Mammary epithelial cell (primary cell): ENCODE measurements at regions not wholly inside any gene's neighbourhood (a gene's known extent, or its start where the extent isn't known, plus 50 kb on each side); places are given as distances from the start of the nearest gene placed in this dataset.

Experiments
- EZH2 ChIP-seq: IDR thresholded peaks from 2 replicates; pipeline ENCODE4 v1.6.1; 2012; ENCODE audit warnings: low read length, inconsistent platforms, borderline replicate concordance
- TF ChIP-seq, protein P1 (sequence below), 2 donors: IDR thresholded peaks in 1 of 2; conservative IDR thresholded peaks in 1 of 2; 2 replicates each; pipeline ENCODE4 v1.5.1; 2011 to 2012; ENCODE audit warnings: inconsistent platforms in 2 of 2, low read length in 2 of 2, mild to moderate bottlenecking in 2 of 2, control low read depth in 1 of 2, low read depth in 1 of 2; ENCODE audit not compliant: insufficient read depth in 1 of 2; ENCODE audit errors: extremely low read depth in 1 of 2

DNA sequence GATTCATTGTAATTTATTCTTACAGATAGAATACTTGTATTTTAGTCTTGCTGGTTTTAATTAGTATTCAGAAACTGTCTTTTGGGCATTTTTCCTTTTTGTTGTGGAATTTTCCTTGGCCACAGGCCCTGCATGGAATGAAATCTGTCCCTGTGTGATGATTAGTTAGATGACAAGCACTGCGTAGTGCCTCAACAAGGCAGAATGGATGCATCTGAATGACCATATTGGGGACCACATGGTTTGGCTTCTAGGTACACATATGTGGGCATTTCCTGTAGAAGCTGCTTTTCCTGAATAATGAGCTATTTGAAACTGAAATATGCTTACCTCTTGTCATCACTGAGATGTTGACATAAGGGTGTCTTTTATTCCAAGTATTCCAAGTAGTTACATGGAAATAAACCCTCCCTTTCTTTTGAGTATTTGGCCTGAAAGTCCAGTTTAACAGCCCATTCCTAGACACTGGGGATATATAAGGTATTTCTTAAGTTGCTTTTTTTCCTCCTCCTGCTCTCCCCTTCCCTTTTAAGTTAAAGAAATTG lies 147.3 kb downstream of the YTHDC2 start:
- TF ChIP-seq, protein P1, sequence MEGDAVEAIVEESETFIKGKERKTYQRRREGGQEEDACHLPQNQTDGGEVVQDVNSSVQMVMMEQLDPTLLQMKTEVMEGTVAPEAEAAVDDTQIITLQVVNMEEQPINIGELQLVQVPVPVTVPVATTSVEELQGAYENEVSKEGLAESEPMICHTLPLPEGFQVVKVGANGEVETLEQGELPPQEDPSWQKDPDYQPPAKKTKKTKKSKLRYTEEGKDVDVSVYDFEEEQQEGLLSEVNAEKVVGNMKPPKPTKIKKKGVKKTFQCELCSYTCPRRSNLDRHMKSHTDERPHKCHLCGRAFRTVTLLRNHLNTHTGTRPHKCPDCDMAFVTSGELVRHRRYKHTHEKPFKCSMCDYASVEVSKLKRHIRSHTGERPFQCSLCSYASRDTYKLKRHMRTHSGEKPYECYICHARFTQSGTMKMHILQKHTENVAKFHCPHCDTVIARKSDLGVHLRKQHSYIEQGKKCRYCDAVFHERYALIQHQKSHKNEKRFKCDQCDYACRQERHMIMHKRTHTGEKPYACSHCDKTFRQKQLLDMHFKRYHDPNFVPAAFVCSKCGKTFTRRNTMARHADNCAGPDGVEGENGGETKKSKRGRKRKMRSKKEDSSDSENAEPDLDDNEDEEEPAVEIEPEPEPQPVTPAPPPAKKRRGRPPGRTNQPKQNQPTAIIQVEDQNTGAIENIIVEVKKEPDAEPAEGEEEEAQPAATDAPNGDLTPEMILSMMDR (conservative IDR thresholded peaks at IDR 0.05 in 1 of 2, IDR thresholded peaks at IDR 0.05 in 1 of 2; ENCODE audit: extremely low read depth in 1 of 2, insufficient read depth in 1 of 2, low read depth in 1 of 2, low read length in 2 of 2) = no peak
- no peak for TF ChIP-seq EZH2
